GM12878 (cell line): ENCODE measurements at regions not wholly inside any gene's neighbourhood (a gene's known extent, or its start where the extent isn't known, plus 50 kb on each side); places are given as distances from the start of the nearest gene placed in this dataset.

Source experiments
- ATAC-seq: fragments of 200-7000 bp; cut with Tn5 transposase; 3 replicates; pipeline ENCODE4 v1.9.1; 2020; ENCODE audit warnings: mild to moderate bottlenecking, moderate library complexity
- BruUV-seq: library from RNA; stranded (reverse); fragments of 400-500 nt; replicated peaks from 2 replicates; lab custom pipeline; 2021; lab: Mats Ljungman, UMichigan
- CTCF ChIA-PET: fragments of 300-600 bp; sonication (Branson Sonifier 250); formaldehyde crosslinking; extraction: SDS; loops from one replicate; lab custom pipeline; 2021; ENCODE audit warnings: inconsistent platforms; lab: Yijun Ruan, JAX
- POLR2A ChIA-PET: fragments of 350-600 bp; formaldehyde crosslinking; extraction: SDS; loops from one replicate; lab custom pipeline; 2021; ENCODE audit warnings: inconsistent platforms; lab: Charles Lee
- RAD21 ChIA-PET: fragments of 300-600 bp; sonication (Branson Sonifier 250); formaldehyde crosslinking; loops from one replicate; lab custom pipeline; 2023; ENCODE audit warnings: antibody characterized with exemption; ENCODE audit not compliant: unreplicated experiment; lab: Charles Lee
- SMC1A ChIA-PET: fragments of 300-600 bp; sonication (Branson Sonifier 250); formaldehyde crosslinking; loops from one replicate; lab custom pipeline; 2023; ENCODE audit not compliant: unreplicated experiment, uncharacterized antibody; lab: Charles Lee
- DNase-seq: peaks from one replicate; pipeline ENCODE4 v3.0.0-alpha.2; 2011; ENCODE audit warnings: low read depth, low spot score
- FAIRE-seq: peaks from 3 replicates; lab custom pipeline; 2011; peaks lifted over from hg19 to GRCh38; lab: Jason Lieb, UNC
- H2AFZ ChIP-seq: 2 replicates; pipeline ENCODE4 v1.6.0; 2011; ENCODE audit warnings: low read depth, low read length, control low read depth; ENCODE audit not compliant: control insufficient read depth
- H3K27ac ChIP-seq: 2 replicates; pipeline ENCODE4 v1.5.1; 2011; ENCODE audit warnings: control low read depth; ENCODE audit not compliant: control insufficient read depth, insufficient read depth
- H3K27me3 ChIP-seq, 2 experiments: replicated peaks in 1 of 2; 2 replicates each; pipeline versions ENCODE4 v1.6.0 to v1.6.1; 2011; ENCODE audit warnings: low read length in 1 of 2; ENCODE audit not compliant: control insufficient read depth in 2 of 2, insufficient read depth in 2 of 2
- H3K36me3 ChIP-seq, 2 experiments: 2 replicates each; pipeline ENCODE4 v1.5.1; 2011; ENCODE audit warnings: low read length in 1 of 2; ENCODE audit not compliant: control insufficient read depth in 2 of 2, insufficient read depth in 2 of 2
- H3K4me1 ChIP-seq: 2 replicates; pipeline ENCODE4 v1.6.1; 2011; ENCODE audit warnings: mild to moderate bottlenecking, low read length, moderate library complexity, mixed read lengths; ENCODE audit not compliant: control insufficient read depth, insufficient read depth
- H3K4me2 ChIP-seq: 2 replicates; pipeline ENCODE4 v1.6.0; 2011; ENCODE audit warnings: control low read depth; ENCODE audit not compliant: control insufficient read depth, insufficient read depth
- H3K4me3 ChIP-seq: fragments of 200-600 bp; sonication (generic); 2 replicates; pipeline ENCODE4 v1.5.1; 2016
- H3K79me2 ChIP-seq: 2 replicates; pipeline ENCODE4 v1.6.0; 2011; ENCODE audit warnings: low read length; ENCODE audit not compliant: control insufficient read depth, insufficient read depth
- H3K9ac ChIP-seq: 2 replicates; pipeline ENCODE4 v1.8.0; 2011; ENCODE audit warnings: low read length, control low read depth, mixed read lengths; ENCODE audit not compliant: control insufficient read depth, insufficient read depth
- H3K9me3 ChIP-seq: replicated peaks from 3 replicates; pipeline ENCODE4 v1.5.1; 2011; ENCODE audit warnings: mild to moderate bottlenecking, low read length; ENCODE audit not compliant: control insufficient read depth, insufficient read depth
- H4K20me1 ChIP-seq: 2 replicates; pipeline ENCODE4 v1.6.0; 2011; ENCODE audit not compliant: control insufficient read depth, insufficient read depth
- GABPA ChIP-seq: IDR thresholded peaks from 2 replicates; pipeline ENCODE4 v1.6.1; 2014; ENCODE audit warnings: antibody characterized with exemption, low read depth, mild to moderate bottlenecking, inconsistent platforms
- GATAD2B ChIP-seq: fragments of 450-650 bp; conservative IDR thresholded peaks from 2 replicates; pipeline ENCODE4 v1.6.1; 2017; ENCODE audit warnings: low read depth, mild to moderate bottlenecking, moderate library complexity
- IKZF2 ChIP-seq, 2 experiments: fragments of 450-650 bp; IDR thresholded peaks; 2 replicates each; pipeline ENCODE4 v1.6.1; 2017; ENCODE audit warnings: mild to moderate bottlenecking in 2 of 2, moderate library complexity in 2 of 2
- RELA ChIP-seq: fragments of 450-650 bp; IDR thresholded peaks from 2 replicates; pipeline ENCODE4 v1.8.0; 2014; ENCODE audit warnings: borderline replicate concordance; ENCODE audit not compliant: partially characterized antibody
- SIX5 ChIP-seq: IDR thresholded peaks from 2 replicates; pipeline ENCODE4 v1.6.1; 2011; ENCODE audit warnings: mild to moderate bottlenecking, low read depth, low read length, moderate library complexity; ENCODE audit not compliant: severe bottlenecking
- SMC3 ChIP-seq: IDR thresholded peaks from 2 replicates; pipeline ENCODE4 v1.6.1; 2011; ENCODE audit warnings: low read length, improper control_type of control experiment, borderline replicate concordance
- ZSCAN29 ChIP-seq: fragments of 450-650 bp; IDR thresholded peaks from 2 replicates; pipeline ENCODE4 v1.6.1; 2017; ENCODE audit warnings: mild to moderate bottlenecking, moderate library complexity
- WGBS: methylation state at CpG from one replicate; pipeline ENCODE4 v1.1.6; 2016; ENCODE audit warnings: low lambda C conversion rate; ENCODE audit not compliant: insufficient replicate concordance, insufficient coverage; ENCODE audit errors: missing lambda C conversion rate; 5-methylcytosine and 5-hydroxymethylcytosine counted together
- in situ Hi-C: fragments of 300-500 bp; cut with MboI; formaldehyde crosslinking; loops from 9 replicates; pipeline ENCODE4 v1.14.3; 2018; ENCODE audit warnings: mixed read lengths
- intact Hi-C: fragments of 100-400 bp; cut with micrococcal nuclease; formaldehyde crosslinking; loops from one replicate; pipeline ENCODE4 v1.14.2; 2022; ENCODE audit not compliant: unreplicated experiment
- TF ChIP-seq, protein P1 (sequence below): fragments of 450-650 bp; IDR thresholded peaks from 2 replicates; pipeline ENCODE4 v1.6.1; 2017; ENCODE audit warnings: mild to moderate bottlenecking, low read depth, inconsistent platforms; ENCODE audit not compliant: poor library complexity, severe bottlenecking

DNA sequence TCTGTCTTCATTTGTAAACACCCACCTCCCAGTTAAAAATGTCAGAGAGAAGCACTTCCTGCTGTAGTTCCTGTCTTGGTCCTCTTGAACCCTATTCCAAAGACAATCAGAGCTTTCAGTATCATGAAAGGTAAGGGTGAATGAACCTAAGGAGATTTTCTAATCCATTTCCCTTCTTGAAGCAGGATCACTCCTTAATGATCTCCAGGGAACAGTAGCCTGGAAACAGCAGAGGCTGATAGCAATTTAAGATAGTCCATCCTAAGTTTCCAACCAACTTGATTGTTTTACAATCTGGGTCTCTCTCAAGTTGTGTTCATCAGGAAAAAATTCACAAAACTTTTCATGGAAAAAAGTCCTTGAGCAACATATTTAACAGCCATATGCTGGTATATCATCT lies 273.6 kb downstream of the NEBL start:
- no peak for TF ChIP-seq SMC3
- TF ChIP-seq, all 136 proteins: peak for 0
- ChIA-PET POLR2A (no interaction called here), RAD21 (no interaction called here), CTCF (no interaction called here), SMC1A (interaction anchor here (1.2 kb wide), 1 partner anchor 8 kb away, joined by 3 read pairs; no protein-coding TSS in a partner anchor)
- no peaks in the 10 kb centered on the region for H3K36me3 ChIP-seq
- in situ Hi-C loops = no loop called here
- no TSS peak for BruUV-seq
- H3K27me3 ChIP-seq = no peaks in the 10 kb centered on the region
- no peak overlapping the region for H3K4me2 ChIP-seq
- no peak for ATAC-seq
- H3K9me3 ChIP-seq = no peaks in the 10 kb centered on the region
- FAIRE-seq = no peak
- intact Hi-C loops = no loop called here
- H3K27ac ChIP-seq = no peak overlapping the region
- no peak overlapping the region for H2AFZ ChIP-seq
- no peak for DNase-seq
- H3K9ac ChIP-seq = no peak overlapping the region
- H3K4me3 ChIP-seq = no peak overlapping the region
- no peaks in the 10 kb centered on the region for H3K79me2 ChIP-seq
- H3K4me1 ChIP-seq = no peaks in the 10 kb centered on the region
- H4K20me1 ChIP-seq = no peaks in the 10 kb centered on the region

DNA sequence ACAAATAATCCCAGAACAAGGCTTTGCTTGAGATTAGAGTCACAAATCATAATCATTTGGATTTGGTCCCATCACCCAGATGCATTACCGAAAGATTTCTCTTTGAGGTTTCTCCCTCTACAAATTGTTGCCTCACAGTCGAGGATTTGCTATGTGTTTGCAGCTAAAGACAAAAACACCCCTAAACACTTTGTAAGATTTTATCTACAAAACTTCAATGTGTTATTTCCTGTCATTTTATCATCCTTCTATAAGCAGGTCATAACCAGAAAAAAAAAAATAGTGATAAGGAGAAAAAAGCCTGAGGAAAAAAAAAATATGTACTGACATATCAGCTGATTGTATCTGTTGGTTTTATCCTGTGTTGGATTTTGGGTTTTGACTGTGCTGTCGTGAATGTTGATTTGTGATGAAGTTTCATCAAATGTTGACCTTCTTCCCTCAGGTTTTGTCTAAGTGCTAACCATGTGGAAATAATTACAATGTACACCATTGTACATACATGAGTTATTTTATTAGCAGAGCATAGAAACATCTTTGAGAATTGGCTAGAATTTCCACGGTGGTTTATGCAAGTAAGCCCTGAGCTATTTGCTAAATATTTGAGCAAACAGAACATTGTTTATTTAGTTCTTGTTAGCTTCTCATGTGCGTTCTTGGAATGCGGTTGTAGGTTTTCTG lies 274.4 kb downstream of the NEBL start:
- TF ChIP-seq GATAD2B = no peak
- no peak for TF ChIP-seq RELA
- TF ChIP-seq ZSCAN29 = no peak
- no peak for TF ChIP-seq SIX5
- TF ChIP-seq IKZF2 (IDR thresholded peaks at IDR 0.05) = no peak
- TF ChIP-seq, protein P1, sequence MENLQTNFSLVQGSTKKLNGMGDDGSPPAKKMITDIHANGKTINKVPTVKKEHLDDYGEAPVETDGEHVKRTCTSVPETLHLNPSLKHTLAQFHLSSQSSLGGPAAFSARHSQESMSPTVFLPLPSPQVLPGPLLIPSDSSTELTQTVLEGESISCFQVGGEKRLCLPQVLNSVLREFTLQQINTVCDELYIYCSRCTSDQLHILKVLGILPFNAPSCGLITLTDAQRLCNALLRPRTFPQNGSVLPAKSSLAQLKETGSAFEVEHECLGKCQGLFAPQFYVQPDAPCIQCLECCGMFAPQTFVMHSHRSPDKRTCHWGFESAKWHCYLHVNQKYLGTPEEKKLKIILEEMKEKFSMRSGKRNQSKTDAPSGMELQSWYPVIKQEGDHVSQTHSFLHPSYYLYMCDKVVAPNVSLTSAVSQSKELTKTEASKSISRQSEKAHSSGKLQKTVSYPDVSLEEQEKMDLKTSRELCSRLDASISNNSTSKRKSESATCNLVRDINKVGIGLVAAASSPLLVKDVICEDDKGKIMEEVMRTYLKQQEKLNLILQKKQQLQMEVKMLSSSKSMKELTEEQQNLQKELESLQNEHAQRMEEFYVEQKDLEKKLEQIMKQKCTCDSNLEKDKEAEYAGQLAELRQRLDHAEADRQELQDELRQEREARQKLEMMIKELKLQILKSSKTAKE = no peak
- TF ChIP-seq GABPA = no peak
- TF ChIP-seq, all 136 proteins: peak for 0
- in situ Hi-C loops (no loop called here), intact Hi-C loops (no loop called here)
- Histone ChIP-seq H3K4me3 (no peak overlapping the region), H3K27me3 (no peaks in the 10 kb centered on the region), H3K36me3 (no peaks in the 10 kb centered on the region), H3K27ac (no peak overlapping the region), H4K20me1 (no peaks in the 10 kb centered on the region), H3K79me2 (no peaks in the 10 kb centered on the region), H3K4me2 (no peak overlapping the region), H3K4me1 (no peaks in the 10 kb centered on the region), H3K9me3 (no peaks in the 10 kb centered on the region), H2AFZ (no peak overlapping the region), H3K9ac (no peak overlapping the region)
- ChIA-PET POLR2A (interaction anchor here (0.6 kb wide), 1 partner anchor 67 kb away, joined by 3 read pairs; no protein-coding TSS in a partner anchor), SMC1A (no interaction called here), CTCF (interaction anchor here (1.2 to 1.5 kb wide), 2 partner anchors 9 to 14 kb away, joined by 3 read pairs; no protein-coding TSS in a partner anchor), RAD21 (no interaction called here)
- no TSS peak for BruUV-seq
- WGBS = 19% methylated on average over 6 of the region's 6 CpGs
- DNase-seq (no peak), FAIRE-seq (no peak), ATAC-seq (no peak)
